B cell (primary cell): ENCODE measurements at regions not wholly inside any gene's neighbourhood (a gene's known extent, or its start where the extent isn't known, plus 50 kb on each side); places are given as distances from the start of the nearest gene placed in this dataset.

Source experiments
- ATAC-seq: fragments of 200-7000 bp; cut with Tn5 transposase; one replicate; pipeline ENCODE4 v1.10.0; 2021; ENCODE audit warnings: low read depth, mild to moderate bottlenecking, moderate number of reproducible peaks, moderate library complexity
- CTCF ChIA-PET: fragments of 350-600 bp; sonication (Branson Sonifier 250); formaldehyde crosslinking; loops from one replicate; lab custom pipeline; 2021; ENCODE audit warnings: antibody characterized with exemption, inconsistent platforms; lab: Charles Lee
- POLR2A ChIA-PET: fragments of 350-600 bp; sonication (Branson Sonifier 250); formaldehyde crosslinking; loops from one replicate; lab custom pipeline; 2021; ENCODE audit warnings: antibody characterized with exemption; lab: Charles Lee
- DNase-seq: peaks from one replicate; pipeline ENCODE4 v3.0.0; 2013
- H2AFZ ChIP-seq: 2 replicates; pipeline ENCODE4 v1.6.1; 2012; ENCODE audit warnings: mild to moderate bottlenecking, low read depth, low read length; ENCODE audit not compliant: insufficient read depth, poor library complexity, severe bottlenecking
- H3K27ac ChIP-seq, 2 donors: 1 replicate in 1 of 2; 2 replicates in 1 of 2; pipeline ENCODE4 v1.5.1; 2012 to 2013; ENCODE audit warnings: low read length in 2 of 2, mild to moderate bottlenecking in 2 of 2, moderate library complexity in 1 of 2
- H3K27me3 ChIP-seq, 4 experiments: fragments of 200-600 bp in 1 of 4; sonication (generic) in 1 of 4; replicated peaks in 1 of 4; 1 replicate in 2 of 4; 2 replicates in 2 of 4; pipeline versions ENCODE4 v1.6.1 to v1.7.0; 2013 to 2016; ENCODE audit warnings: low read length in 3 of 4, mild to moderate bottlenecking in 2 of 4, mixed read lengths in 1 of 4, moderate library complexity in 1 of 4; ENCODE audit not compliant: insufficient read depth in 4 of 4, control insufficient read depth in 3 of 4; ENCODE audit errors: control extremely low read depth in 1 of 4
- H3K36me3 ChIP-seq, 2 experiments: replicated peaks in 1 of 2; 1 replicate in 1 of 2; 2 replicates in 1 of 2; pipeline versions ENCODE4 v1.6.1 to v1.7.1; 2013; ENCODE audit warnings: low read length in 1 of 2; ENCODE audit not compliant: insufficient read depth in 2 of 2, control insufficient read depth in 1 of 2; ENCODE audit errors: control extremely low read depth in 1 of 2, extremely low read depth in 1 of 2
- H3K4me1 ChIP-seq, 2 donors: fragments of 200-600 bp in 1 of 2; sonication (generic) in 1 of 2; 1 replicate in 1 of 2; 2 replicates in 1 of 2; pipeline versions ENCODE4 v1.5.1 to v1.6.1; 2013 to 2017; ENCODE audit warnings: low read length in 2 of 2; ENCODE audit not compliant: control insufficient read depth in 2 of 2, insufficient read depth in 2 of 2
- H3K4me2 ChIP-seq: replicated peaks from 2 replicates; pipeline ENCODE3; 2012; ENCODE audit warnings: mild to moderate bottlenecking, low read depth, low read length; ENCODE audit not compliant: poor library complexity, severe bottlenecking
- H3K4me3 ChIP-seq, 5 experiments: fragments of 200-600 bp in 1 of 5; sonication (generic) in 1 of 5; 1 replicate in 3 of 5; 2 replicates in 2 of 5; pipeline versions ENCODE4 v1.5.1 to v1.7.0; 2011 to 2016; ENCODE audit warnings: low read length in 4 of 5, mild to moderate bottlenecking in 4 of 5, low read depth in 2 of 5, control low read depth in 1 of 5, moderate library complexity in 1 of 5; ENCODE audit not compliant: insufficient read depth in 1 of 5; ENCODE audit errors: control extremely low read depth in 1 of 5, extremely low read depth in 1 of 5
- H3K79me2 ChIP-seq: fragments of 200-600 bp; sonication (generic); one replicate; pipeline ENCODE4 v1.6.0; 2016; ENCODE audit warnings: low read length; ENCODE audit not compliant: control insufficient read depth, insufficient read depth
- H3K9ac ChIP-seq: fragments of 200-600 bp; sonication (generic); 2 replicates; pipeline ENCODE4 v1.6.1; 2017; ENCODE audit warnings: mild to moderate bottlenecking, low read length, moderate library complexity
- H3K9me3 ChIP-seq, 3 donors: one replicate each; pipeline versions ENCODE4 v1.6.1 to v1.7.1; 2013; ENCODE audit warnings: low read length in 2 of 3; ENCODE audit not compliant: control insufficient read depth in 2 of 3, insufficient read depth in 1 of 3; ENCODE audit errors: control extremely low read depth in 1 of 3
- H4K20me1 ChIP-seq: 2 replicates; pipeline ENCODE4 v1.6.0; 2012; ENCODE audit warnings: mild to moderate bottlenecking, low read length; ENCODE audit not compliant: insufficient read depth, control insufficient read depth, poor library complexity, severe bottlenecking
- H3K27ac Mint-ChIP-seq: one replicate; pipeline ENCODE4 v1.8.0; 2021; ENCODE audit warnings: mixed read lengths
- H3K27me3 Mint-ChIP-seq: one replicate; pipeline ENCODE4 v1.8.0; 2021; ENCODE audit warnings: mixed read lengths
- H3K4me1 Mint-ChIP-seq: one replicate; pipeline ENCODE4 v1.8.0; 2021; ENCODE audit warnings: mixed read lengths
- H3K4me3 Mint-ChIP-seq: one replicate; pipeline ENCODE4 v1.8.0; 2021; ENCODE audit warnings: mixed read lengths
- H3K9me3 Mint-ChIP-seq: one replicate; pipeline ENCODE4 v1.8.0; 2022; ENCODE audit warnings: mixed read lengths; ENCODE audit not compliant: insufficient read depth
- EZH2 ChIP-seq: IDR thresholded peaks from 2 replicates; pipeline ENCODE4 v1.6.1; 2012; ENCODE audit warnings: borderline replicate concordance, low read depth, mild to moderate bottlenecking, moderate library complexity, low read length; ENCODE audit not compliant: insufficient read depth, poor library complexity, severe bottlenecking
- WGBS: methylation state at CpG from one replicate; pipeline ENCODE4 v1.1.5; 2013; ENCODE audit warnings: missing lambda C conversion rate; ENCODE audit not compliant: insufficient coverage; 5-methylcytosine and 5-hydroxymethylcytosine counted together
- intact Hi-C: fragments of 100-400 bp; cut with micrococcal nuclease; formaldehyde crosslinking; loops from one replicate; pipeline ENCODE4 v1.10.0; 2022
- TF ChIP-seq, protein P1 (sequence below): fragments of 200-600 bp; IDR thresholded peaks from one replicate; pipeline ENCODE4 v1.8.0; 2022; ENCODE audit warnings: antibody characterized with exemption, mild to moderate bottlenecking

DNA sequence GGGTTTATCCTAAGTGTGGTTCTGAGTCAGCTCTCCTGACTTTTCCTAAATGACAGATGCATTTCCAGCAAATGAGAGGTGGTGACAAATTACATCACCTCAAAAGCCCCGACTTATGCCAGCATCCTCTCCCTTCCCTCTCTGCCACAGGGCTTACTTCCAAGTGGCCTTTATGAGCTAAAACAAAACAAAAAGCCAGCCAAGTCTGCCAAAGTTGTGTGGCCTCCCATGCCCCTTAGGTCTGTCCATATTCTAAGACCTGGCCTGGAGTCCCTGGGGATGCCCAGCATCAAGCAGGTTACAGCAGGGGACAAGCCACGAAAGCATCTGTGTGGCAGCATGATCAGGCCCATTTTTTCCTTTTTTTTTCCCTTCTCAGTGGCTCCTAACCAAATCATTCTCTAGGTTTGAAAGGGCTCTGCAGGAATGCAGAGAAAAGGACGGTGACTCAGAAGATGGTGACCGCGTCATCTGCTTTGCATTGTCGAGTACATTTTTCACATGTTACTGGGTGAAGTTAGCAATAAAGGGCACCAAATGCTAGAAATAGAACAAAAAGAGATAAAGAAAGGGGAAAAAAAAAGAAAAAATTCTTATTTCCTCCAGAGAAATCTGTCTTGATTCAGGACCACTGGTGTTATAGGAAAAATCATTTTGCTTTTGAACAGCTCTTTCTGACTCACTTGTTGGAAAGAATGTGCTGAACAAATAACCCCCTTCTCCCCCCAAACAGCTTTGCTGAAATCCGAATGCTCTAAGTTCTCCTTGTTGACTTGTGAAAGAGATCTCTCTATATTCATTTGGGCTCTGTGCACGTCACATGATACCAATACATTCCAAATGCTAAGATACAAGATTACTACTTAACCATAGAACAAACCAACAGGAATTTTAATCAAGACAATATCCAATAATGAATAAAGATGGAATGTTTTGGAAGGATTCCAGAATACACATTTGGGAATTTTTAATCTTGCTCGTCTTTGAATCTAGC is 178.7 kb downstream of the EN1 start:
- ATAC-seq = no peak
- TF ChIP-seq, protein P1, sequence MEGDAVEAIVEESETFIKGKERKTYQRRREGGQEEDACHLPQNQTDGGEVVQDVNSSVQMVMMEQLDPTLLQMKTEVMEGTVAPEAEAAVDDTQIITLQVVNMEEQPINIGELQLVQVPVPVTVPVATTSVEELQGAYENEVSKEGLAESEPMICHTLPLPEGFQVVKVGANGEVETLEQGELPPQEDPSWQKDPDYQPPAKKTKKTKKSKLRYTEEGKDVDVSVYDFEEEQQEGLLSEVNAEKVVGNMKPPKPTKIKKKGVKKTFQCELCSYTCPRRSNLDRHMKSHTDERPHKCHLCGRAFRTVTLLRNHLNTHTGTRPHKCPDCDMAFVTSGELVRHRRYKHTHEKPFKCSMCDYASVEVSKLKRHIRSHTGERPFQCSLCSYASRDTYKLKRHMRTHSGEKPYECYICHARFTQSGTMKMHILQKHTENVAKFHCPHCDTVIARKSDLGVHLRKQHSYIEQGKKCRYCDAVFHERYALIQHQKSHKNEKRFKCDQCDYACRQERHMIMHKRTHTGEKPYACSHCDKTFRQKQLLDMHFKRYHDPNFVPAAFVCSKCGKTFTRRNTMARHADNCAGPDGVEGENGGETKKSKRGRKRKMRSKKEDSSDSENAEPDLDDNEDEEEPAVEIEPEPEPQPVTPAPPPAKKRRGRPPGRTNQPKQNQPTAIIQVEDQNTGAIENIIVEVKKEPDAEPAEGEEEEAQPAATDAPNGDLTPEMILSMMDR = no peak
- no peak for TF ChIP-seq EZH2
- no peak overlapping the region for H3K4me3 ChIP-seq

GRCh38 chr2:118667964-118668363 is 179.5 kb downstream of the EN1 start:
- Mint-ChIP-seq H3K9me3 (no peaks in the 10 kb centered on the region), H3K27me3 (peaks cover 3% of the 10 kb centered on the region), H3K4me1 (no peaks in the 10 kb centered on the region), H3K27ac (no peak overlapping the region), H3K4me3 (no peak overlapping the region)
- no peaks in the 10 kb centered on the region for H3K36me3 ChIP-seq
- no peak overlapping the region for H3K4me3 ChIP-seq
- no peaks in the 10 kb centered on the region for H3K27me3 ChIP-seq
- H3K9me3 ChIP-seq = no peaks in the 10 kb centered on the region
- no peak for ATAC-seq
- no peaks in the 10 kb centered on the region for H3K79me2 ChIP-seq
- no peak overlapping the region for H3K9ac ChIP-seq
- no peak for DNase-seq
- no peak overlapping the region for H3K27ac ChIP-seq
- no peaks in the 10 kb centered on the region for H4K20me1 ChIP-seq
- intact Hi-C loops = no loop called here
- no peak overlapping the region for H2AFZ ChIP-seq
- no peak for TF ChIP-seq EZH2
- TF ChIP-seq, protein P1 = no peak
- WGBS = 84% methylated on average over 4 of the region's 6 CpGs
- ChIA-PET POLR2A (no interaction called here), CTCF (no interaction called here)
- no peak overlapping the region for H3K4me2 ChIP-seq
- H3K4me1 ChIP-seq = no peaks in the 10 kb centered on the region

More for the DNA sequence above, 178.7 kb downstream of the EN1 start:
- Histone ChIP-seq H3K9me3 (no peaks in the 10 kb centered on the region), H3K9ac (no peak overlapping the region), H3K27ac (no peak overlapping the region), H3K4me2 (no peak overlapping the region), H3K27me3 (no peaks in the 10 kb centered on the region), H2AFZ (no peak overlapping the region), H3K79me2 (no peaks in the 10 kb centered on the region), H3K4me1 (no peaks in the 10 kb centered on the region), H3K36me3 (no peaks in the 10 kb centered on the region), H4K20me1 (no peaks in the 10 kb centered on the region)
- Mint-ChIP-seq H3K4me3 (no peak overlapping the region), H3K27ac (no peak overlapping the region), H3K4me1 (no peaks in the 10 kb centered on the region), H3K27me3 (peaks cover 3% of the 10 kb centered on the region), H3K9me3 (no peaks in the 10 kb centered on the region)
- no peak for DNase-seq
- ChIA-PET CTCF (no interaction called here), POLR2A (no interaction called here)
- intact Hi-C loops = no loop called here
- 79% methylated on average over 5 of the region's 9 CpGs for WGBS
